HG02763 (cell line): ENCODE measurements at regions not wholly inside any gene's neighbourhood (a gene's known extent, or its start where the extent isn't known, plus 50 kb on each side); places are given as distances from the start of the nearest gene placed in this dataset.

Source experiments
- ATAC-seq: cut with Tn5 transposase; IDR thresholded peaks from one replicate; pipeline ENCODE4 v1.9.1; 2021; ENCODE audit warnings: mild to moderate bottlenecking, moderate library complexity; ENCODE audit not compliant: unreplicated experiment

DNA sequence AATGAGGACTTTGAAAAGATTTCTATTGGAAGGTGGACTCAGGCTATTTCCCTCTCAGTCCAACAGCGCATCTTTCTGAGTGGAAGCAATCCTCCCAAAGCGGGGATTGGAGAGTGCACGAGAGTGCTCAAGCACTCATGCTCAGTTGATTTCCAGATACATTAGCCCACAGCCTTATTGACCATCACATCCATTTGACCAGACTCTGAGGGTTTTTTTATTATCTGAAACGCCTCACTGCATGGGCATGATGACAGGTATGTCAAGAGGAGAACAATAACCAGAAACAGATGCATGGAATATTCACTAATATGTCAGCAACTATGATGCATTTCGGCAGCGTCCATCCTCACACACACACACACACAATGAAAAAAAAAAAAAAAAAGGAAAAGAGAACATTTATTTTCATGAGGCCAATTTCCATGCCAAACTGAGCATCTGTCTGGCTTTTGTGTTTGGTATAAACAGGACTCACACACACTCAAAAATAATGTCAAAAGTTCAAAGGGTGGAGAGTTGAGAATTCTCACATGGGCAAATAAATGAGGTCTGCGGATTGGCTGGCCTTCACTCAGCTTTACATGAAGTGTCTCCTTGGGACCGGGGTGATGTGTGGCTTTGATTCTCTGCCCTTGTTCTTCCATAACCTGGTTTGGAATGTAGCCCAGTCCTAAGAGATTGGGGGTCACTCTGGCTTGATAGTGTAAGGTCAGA, 371.6 kb downstream of the MCTP2 start:
- no peak for ATAC-seq

GRCh38 chr15:94606286-94606685, 374.9 kb downstream of the MCTP2 start:
- no peak for ATAC-seq

GRCh38 chr15:94607176-94607654, 375.9 kb downstream of the MCTP2 start:
- no peak for ATAC-seq

DNA sequence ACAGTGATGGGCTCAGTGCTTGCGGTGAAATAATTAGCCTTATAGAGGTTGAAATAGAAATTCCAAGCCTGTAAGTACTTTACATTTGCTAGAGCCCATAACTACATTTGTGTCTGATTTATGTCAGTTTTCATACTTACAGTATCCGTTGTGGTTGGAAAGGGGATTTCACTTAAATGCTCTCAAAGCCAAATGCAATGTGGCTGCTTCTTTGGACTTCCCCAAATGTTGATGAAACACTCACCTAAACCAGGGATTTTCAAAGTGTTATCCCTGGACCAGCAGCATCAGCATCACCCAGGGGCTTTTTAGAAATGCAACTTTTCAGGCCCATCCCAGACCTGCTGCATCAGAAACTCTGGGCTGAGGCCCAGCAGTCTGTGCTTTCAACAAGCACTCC, 378.7 kb downstream of the MCTP2 start:
- peak; percentile 59 for ATAC-seq

- ATAC-seq: no peak
Observed at GRCh38 chr15:94610485-94610884, 379.1 kb downstream of the MCTP2 start.

GRCh38 chr15:94611656-94612055, 380.3 kb downstream of the MCTP2 start:
- no peak for ATAC-seq

GRCh38 chr15:94615688-94616087, 384.3 kb downstream of the MCTP2 start:
- ATAC-seq: no peak

DNA sequence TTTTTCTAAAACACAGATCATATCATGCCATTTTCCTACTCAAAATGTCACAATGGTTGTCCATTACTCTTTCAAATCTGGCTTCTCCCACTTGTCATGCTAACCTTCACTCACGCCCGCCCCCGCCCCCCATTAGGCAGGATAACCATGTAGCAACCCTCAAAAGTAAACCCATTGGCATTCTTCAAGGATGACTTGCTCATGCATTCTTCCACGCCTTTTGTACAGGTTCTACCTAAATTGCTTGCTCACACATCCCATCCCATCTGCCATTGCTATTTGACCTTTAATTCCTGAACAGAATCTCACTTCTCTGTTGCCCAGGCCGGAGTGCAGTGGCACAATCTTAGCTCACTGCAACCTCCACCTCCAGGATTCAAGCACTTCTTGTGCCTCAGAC, 389.3 kb downstream of the MCTP2 start:
- ATAC-seq: no peak

- ATAC-seq: no peak
Observed at GRCh38 chr15:94621736-94622135, 390.4 kb downstream of the MCTP2 start.

GRCh38 chr15:94626949-94627348, 395.6 kb downstream of the MCTP2 start:
- no peak for ATAC-seq

DNA sequence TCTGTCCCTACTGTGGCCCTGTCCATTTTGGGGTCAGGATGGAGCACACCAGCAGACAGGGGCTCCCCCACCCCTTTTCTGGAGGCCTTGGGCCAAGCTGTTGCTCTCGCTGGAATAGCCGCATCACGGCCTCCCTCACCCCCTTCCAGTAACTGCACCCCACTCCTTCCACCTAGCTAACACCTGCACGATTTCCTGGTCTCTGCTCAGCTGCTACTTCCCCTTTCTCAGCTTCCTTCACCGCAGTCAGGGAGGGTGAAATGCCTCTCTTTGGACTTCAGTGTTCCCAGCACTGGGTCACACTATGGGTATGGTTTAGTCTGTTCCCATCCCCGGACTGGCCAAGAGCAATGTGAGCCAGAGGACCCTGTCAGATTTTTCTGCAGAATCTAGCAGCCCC, 400.2 kb downstream of the MCTP2 start:
- peak; percentile 79 for ATAC-seq

- no peak for ATAC-seq
Observed at GRCh38 chr15:94638183-94638582, 406.8 kb downstream of the MCTP2 start.

- no peak for ATAC-seq
Observed at GRCh38 chr15:94639701-94640100, 408.3 kb downstream of the MCTP2 start.

DNA sequence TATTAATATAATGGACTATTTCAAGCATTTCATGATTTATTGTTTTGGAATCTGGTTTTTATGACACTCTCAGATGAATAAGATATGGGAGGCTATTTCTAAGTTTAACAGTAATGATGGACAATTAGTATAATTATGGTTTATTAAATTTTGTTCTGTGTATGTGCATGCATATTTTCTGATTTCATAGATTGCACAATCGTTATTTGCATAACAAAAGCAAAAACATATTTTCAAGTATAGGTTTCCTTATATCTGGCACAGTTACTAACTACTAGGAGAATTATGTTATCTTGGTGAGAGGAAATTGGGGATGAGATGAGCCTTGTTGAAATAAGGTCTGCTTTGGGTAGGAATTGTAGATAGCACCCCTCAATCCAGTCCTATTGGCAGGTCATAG, 413.1 kb downstream of the MCTP2 start:
- no peak for ATAC-seq

- ATAC-seq: no peak
Observed at GRCh38 chr15:94653071-94653470, 421.7 kb downstream of the MCTP2 start.

DNA sequence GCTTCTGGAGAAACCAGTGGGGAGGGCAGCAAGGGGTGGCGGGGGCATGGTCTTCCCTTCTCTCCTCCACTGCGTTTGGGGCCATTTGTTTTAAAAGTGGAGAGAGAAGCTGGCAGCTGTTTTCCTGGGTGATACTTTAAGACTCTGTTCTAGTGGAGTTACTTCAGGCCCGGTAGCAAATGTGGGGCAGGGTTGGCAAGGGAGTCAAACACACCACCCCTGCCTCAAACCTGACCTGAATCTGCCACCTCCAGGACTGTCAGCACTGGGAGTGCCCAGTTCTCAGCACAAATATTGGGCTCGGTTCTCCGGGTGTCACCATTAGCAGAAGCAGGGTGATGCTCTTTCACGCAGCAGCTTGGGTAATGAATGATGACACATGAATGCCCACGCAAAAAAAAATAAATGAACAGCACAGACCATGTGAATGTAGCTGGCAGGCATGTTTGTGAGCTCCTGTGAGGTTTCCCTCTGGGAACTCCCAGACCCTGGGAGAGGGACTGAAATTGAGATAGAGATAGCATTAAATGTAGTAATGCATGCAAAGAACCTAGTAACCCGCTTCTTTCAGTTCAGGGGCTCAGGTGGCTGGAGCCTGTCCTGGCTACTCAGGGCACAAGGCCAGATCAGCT, 424.0 kb downstream of the MCTP2 start:
- no peak for ATAC-seq

GRCh38 chr15:94665676-94666441, 434.5 kb downstream of the MCTP2 start:
- no peak for ATAC-seq

DNA sequence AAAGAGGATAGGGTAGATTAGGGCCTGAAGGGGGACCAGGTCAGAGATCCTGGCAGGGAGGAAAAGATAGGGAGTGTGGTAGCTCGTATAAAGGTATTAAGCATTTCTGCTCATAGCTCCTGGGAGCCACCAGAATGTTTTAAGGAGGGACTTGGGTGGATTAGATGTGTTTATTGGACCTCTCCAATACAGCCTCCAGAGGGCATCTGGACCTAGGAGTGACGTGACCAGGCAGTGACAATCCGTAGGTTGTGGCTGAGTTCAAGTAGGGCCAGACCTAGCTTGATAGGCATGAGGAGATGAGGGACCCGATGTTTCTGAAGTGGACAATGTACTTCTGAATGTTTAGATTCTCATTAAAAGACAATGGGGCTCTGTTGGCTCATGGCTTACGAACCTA, 435.2 kb downstream of the MCTP2 start:
- no peak for ATAC-seq

- no peak for ATAC-seq
Observed at GRCh38 chr15:94667109-94667508, 435.7 kb downstream of the MCTP2 start.

- ATAC-seq: no peak
Observed at GRCh38 chr15:94670438-94671034, 439.2 kb downstream of the MCTP2 start.

DNA sequence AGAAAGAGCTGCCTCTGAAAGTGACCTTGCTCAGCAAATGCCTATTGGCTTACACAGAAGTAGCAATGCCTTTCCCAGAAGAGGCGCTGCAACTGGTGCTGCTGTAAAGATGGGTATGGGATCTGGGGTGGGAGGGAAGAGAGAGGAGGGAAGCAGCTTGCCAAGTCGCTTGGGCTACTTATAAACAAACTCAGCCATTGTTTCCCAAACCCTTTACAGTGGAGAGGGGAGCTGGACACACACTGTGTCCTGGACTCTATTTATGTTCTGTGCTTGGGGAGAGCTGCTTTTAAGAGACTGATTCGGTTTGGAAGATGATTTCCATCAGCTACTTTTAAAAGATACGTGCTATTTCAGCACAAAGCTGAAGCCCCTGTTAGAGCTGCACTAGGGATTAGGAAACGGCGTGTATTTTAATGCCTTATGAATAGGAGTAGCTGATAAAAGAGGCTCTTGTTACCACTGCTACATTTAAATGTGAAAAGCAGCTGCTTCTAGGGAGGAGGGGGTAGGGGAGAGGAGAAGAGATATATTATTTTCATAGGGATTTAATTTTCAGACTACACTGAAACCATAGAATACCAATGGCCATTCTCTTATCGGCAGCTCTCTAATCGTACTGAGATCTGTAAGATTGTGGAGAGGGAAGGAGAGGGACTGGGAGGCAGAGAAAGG, 440.6 kb downstream of the MCTP2 start:
- ATAC-seq: no peak
